RWPE1 (cell line): ENCODE measurements at regions not wholly inside any gene's neighbourhood (a gene's known extent, or its start where the extent isn't known, plus 50 kb on each side); places are given as distances from the start of the nearest gene placed in this dataset.

ENCODE experiments used
- CTCF ChIA-PET: fragments of 350-600 bp; sonication (Branson Sonifier 250); formaldehyde crosslinking; extraction: SDS; loops from one replicate; lab custom pipeline; 2021; lab: Yijun Ruan, JAX
- POLR2A ChIA-PET: fragments of 400-600 bp; formaldehyde crosslinking; extraction: SDS; loops from one replicate; lab custom pipeline; 2020; ENCODE audit warnings: antibody characterized with exemption; ENCODE audit not compliant: low non-redundant PET; lab: Yijun Ruan, JAX
- DNase-seq: peaks from one replicate; pipeline ENCODE4 v3.0.0; 2012; ENCODE audit warnings: low spot score
- H3K27ac ChIP-seq: fragments of 450-650 bp; 2 replicates; pipeline ENCODE4 v1.5.1; 2017
- TF ChIP-seq, protein P1 (sequence below): fragments of 450-650 bp; conservative IDR thresholded peaks from 2 replicates; pipeline ENCODE4 v1.5.1; 2017; ENCODE audit warnings: low read depth, mild to moderate bottlenecking

DNA sequence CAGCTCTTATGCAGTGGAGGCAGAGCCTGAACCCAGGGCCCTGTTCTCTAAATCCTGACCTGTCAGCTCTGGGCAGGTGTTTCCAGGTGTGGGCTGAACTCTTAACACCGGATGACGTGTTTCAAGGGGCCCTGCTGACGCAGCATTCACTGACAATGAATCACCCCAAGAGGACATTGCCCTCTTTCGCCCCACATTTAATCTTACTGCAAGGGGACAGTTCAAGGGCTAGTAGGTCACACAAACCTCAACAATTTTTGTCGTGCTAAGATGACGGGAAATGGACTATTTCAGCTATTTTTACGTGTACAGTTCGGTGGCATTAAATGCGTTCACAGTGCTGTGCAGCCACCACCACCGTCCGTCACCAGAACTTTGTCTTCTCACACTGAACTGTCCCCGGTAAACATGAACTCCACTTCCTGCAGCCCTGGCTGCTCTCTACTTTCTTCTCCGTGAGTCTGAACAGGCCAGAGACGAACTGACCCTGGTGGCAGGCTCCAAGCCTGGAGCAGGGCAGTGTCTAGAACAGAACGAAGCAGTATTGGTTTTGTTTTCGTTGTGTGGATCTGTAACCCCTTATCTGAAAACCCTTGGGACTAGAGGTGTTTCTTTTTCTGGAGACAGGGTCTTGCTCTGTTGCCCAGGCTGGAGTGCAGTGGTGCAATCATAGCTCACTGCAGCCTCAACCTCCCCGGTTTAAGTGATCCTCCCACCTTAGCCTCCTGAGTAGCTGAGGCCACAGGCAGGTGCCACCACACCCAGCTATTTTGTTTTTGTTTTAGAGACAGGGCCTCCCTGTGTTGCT is 88.4 kb upstream of the CIBAR2 start:
- TF ChIP-seq, protein P1, sequence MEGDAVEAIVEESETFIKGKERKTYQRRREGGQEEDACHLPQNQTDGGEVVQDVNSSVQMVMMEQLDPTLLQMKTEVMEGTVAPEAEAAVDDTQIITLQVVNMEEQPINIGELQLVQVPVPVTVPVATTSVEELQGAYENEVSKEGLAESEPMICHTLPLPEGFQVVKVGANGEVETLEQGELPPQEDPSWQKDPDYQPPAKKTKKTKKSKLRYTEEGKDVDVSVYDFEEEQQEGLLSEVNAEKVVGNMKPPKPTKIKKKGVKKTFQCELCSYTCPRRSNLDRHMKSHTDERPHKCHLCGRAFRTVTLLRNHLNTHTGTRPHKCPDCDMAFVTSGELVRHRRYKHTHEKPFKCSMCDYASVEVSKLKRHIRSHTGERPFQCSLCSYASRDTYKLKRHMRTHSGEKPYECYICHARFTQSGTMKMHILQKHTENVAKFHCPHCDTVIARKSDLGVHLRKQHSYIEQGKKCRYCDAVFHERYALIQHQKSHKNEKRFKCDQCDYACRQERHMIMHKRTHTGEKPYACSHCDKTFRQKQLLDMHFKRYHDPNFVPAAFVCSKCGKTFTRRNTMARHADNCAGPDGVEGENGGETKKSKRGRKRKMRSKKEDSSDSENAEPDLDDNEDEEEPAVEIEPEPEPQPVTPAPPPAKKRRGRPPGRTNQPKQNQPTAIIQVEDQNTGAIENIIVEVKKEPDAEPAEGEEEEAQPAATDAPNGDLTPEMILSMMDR, result no peak
- CTCF ChIA-PET, result no interaction called here
- H3K27ac ChIP-seq, result no peak overlapping the region; the same call in 1 of the 2 replicates
- POLR2A ChIA-PET, result interaction anchor here (0.7 kb wide), 1 partner anchor 924 kb away, joined by 5 read pairs; no protein-coding TSS in a partner anchor
- DNase-seq, result peak; percentile 88

DNA sequence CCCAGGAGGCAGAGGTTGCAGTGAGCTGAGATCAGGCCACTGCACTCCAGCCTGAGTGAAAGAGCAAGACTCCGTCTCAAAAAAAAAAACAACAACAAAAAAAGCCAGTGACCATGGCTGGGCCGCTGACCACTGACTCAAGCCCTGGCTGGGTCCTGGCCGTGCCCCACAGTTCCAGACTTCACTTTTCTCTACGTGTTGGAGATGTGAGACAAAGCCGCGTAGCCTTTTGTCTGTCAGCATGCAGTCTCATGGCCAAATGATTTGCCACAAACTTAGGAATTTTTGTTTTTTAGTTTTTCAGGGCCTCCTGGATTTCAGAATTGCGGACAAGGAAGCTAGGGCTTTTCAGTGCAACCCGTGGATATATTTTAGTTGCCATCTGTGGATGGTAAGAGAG is 89.3 kb upstream of the CIBAR2 start:
- DNase-seq, result no peak
- peak overlapping the region; percentile 13 for H3K27ac ChIP-seq
- POLR2A ChIA-PET, result no interaction called here
- TF ChIP-seq, protein P1, result no peak
- CTCF ChIA-PET, result no interaction called here

DNA sequence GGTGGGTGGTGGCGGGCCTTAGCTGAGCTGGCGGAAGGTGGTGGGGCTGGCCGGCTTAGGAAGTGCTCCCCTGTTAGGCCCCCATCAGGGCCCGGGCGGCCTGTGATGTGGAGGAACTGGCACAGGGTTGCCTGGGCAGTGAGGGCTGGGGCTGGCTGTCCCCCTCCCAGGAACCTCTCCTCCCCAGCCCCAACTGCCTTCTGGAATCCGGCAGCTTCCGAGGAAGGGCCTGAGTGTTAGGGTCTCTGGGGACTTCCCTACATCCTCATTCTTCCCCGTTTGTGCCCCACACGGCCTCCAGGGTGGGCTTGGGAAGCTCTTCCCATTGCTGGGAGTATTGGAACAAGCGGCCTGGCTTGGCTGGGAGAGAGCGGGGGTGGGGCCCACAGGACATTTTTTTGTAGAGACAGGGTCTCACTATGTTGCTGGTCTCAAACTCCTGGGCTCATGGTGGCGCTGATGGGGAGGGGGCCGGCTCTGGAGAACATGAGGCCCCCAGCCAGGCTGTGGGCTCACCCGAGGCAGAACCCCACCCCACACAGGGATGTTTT is 89.9 kb upstream of the CIBAR2 start:
- CTCF ChIA-PET, result no interaction called here
- TF ChIP-seq, protein P1, result no peak
- H3K27ac ChIP-seq, result peak overlapping the region; percentile 13
- POLR2A ChIA-PET, result no interaction called here
- DNase-seq, result no peak

DNA sequence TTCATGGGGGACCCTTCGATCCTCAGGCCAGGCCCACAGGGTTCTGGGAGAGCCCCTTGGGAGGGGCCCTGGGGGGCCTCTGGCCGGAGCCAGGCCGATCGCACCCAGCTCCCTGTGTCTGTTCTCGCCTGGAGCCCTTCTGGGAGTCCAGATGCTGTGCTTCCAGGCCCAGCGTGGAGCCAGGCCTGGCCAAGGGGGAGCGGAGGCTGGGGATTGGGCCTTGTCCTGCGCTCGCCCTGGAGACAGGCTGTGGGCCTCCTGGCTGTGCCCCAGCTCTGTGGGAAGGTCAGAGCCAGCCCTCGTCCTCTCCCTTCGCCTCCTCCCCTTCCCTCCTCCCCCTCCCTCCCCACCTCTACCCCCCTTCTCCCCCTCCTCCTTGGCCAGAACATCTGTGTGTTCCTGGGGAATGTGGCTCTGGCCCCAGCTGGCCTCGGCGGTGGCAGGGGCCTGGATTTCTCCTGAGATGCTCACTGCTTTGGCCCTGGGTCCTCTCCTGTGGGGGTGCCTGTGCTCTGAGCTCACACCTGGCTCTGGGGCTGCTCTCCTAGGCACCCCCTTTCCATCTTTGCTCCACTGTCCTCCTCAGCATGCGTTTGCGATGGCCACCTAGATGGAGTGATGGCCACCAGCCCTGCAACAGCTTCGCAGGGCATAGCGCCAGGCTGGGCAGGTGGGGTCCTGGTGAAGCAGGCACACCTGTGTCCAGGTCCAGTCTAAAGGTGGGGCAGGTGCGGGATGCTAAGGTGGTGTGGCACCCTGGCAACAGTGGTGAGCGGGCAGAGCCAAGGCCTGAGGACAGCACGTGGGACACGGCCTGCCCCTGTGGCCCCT is 90.6 kb upstream of the CIBAR2 start:
- CTCF ChIA-PET, result interaction anchor here (0.6 kb wide), 1 partner anchor 116 kb away, joined by 3 read pairs; no protein-coding TSS in a partner anchor
- TF ChIP-seq, protein P1, result no peak
- no peak overlapping the region for H3K27ac ChIP-seq
- no peak for DNase-seq
- POLR2A ChIA-PET, result no interaction called here

DNA sequence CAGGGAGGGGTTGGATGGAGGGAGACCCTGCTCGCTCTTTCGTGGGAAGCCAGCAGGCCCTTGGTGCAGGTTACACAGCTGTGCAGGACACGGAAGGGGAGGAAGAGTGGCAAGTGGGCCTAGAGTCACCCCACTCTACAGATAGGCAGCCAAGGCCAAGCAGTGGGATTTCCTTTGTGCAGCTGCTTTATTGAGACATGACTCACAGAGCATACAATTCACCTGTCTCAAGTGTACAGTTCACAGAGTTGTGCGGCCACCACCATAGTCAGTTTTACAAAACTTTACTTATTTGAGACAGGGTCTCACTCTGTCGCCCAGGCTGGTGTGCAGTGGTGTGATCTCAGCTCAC is 91.2 kb upstream of the CIBAR2 start:
- POLR2A ChIA-PET, result no interaction called here
- CTCF ChIA-PET, result interaction anchor here (0.6 kb wide), 1 partner anchor 116 kb away, joined by 3 read pairs; no protein-coding TSS in a partner anchor
- peak overlapping the region; percentile 55 for H3K27ac ChIP-seq

More for the DNA sequence above, 91.2 kb upstream of the CIBAR2 start:
- TF ChIP-seq, protein P1, result no peak
- DNase-seq, result no peak
